Epithelial cell of proximal tubule (primary cell): ENCODE measurements at regions not wholly inside any gene's neighbourhood (a gene's known extent, or its start where the extent isn't known, plus 50 kb on each side); places are given as distances from the start of the nearest gene placed in this dataset.

Experiments
- DNase-seq: peaks from one replicate; pipeline ENCODE4 v3.0.0-alpha.2; 2011; ENCODE audit warnings: low read depth
- H3K4me3 ChIP-seq: 2 replicates; pipeline ENCODE4 v1.5.1; 2011; ENCODE audit warnings: low read depth, mild to moderate bottlenecking, low read length
- CTCF ChIP-seq: conservative IDR thresholded peaks from 2 replicates; pipeline ENCODE4 v1.5.1; 2012; ENCODE audit warnings: low read depth, mild to moderate bottlenecking, low read length

- no peak for DNase-seq
- no peak for TF ChIP-seq CTCF
- no peak overlapping the region for H3K4me3 ChIP-seq
Observed at GRCh38 chrY:8202837-8203236, 1134.4 kb upstream of the TSPY4 start.

GRCh38 chrY:8241144-8241543 lies 1096.1 kb upstream of the TSPY4 start:
- TF ChIP-seq CTCF: no peak
- DNase-seq: no peak
- no peak overlapping the region for H3K4me3 ChIP-seq

- no peak for TF ChIP-seq CTCF
- DNase-seq: no peak
- no peak overlapping the region for H3K4me3 ChIP-seq
Observed at GRCh38 chrY:8273807-8274206, 1063.5 kb upstream of the TSPY4 start.

GRCh38 chrY:8305021-8305420 lies 1032.2 kb upstream of the TSPY4 start:
- no peak for TF ChIP-seq CTCF
- H3K4me3 ChIP-seq: no peak overlapping the region
- no peak for DNase-seq

- TF ChIP-seq CTCF: no peak
- no peak for DNase-seq
- H3K4me3 ChIP-seq: no peak overlapping the region
Observed at GRCh38 chrY:8324113-8324512, 1013.2 kb upstream of the TSPY4 start.

- DNase-seq: no peak
- TF ChIP-seq CTCF: no peak
- no peak overlapping the region for H3K4me3 ChIP-seq
Observed at GRCh38 chrY:8326944-8327343, 1010.3 kb upstream of the TSPY4 start.

- no peak overlapping the region for H3K4me3 ChIP-seq
- no peak for TF ChIP-seq CTCF
- no peak for DNase-seq
Observed at GRCh38 chrY:8327708-8328354, 1009.4 kb upstream of the TSPY4 start.
